Fibroblast of the aortic adventitia (primary cell): ENCODE measurements at regions not wholly inside any gene's neighbourhood (a gene's known extent, or its start where the extent isn't known, plus 50 kb on each side); places are given as distances from the start of the nearest gene placed in this dataset.

ENCODE experiments used
- DNase-seq: peaks from one replicate; pipeline ENCODE4 v3.0.0-alpha.2; 2010; ENCODE audit warnings: low read depth
- H3K4me3 ChIP-seq: 2 replicates; pipeline ENCODE4 v1.5.1; 2011; ENCODE audit warnings: low read depth, mild to moderate bottlenecking, control low read depth, low read length, moderate library complexity
- CTCF ChIP-seq: IDR thresholded peaks from 2 replicates; pipeline ENCODE4 v1.5.1; 2011; ENCODE audit warnings: mild to moderate bottlenecking, low read length, control low read depth, inconsistent platforms; ENCODE audit not compliant: insufficient read depth

- no peak for DNase-seq
- TF ChIP-seq CTCF: no peak
Observed at GRCh38 chr3:194001728-194002459, 134.1 kb upstream of the HES1 start.

GRCh38 chr3:194003114-194004057, 132.6 kb upstream of the HES1 start:
- peak overlapping the region; percentile 41 for H3K4me3 ChIP-seq
- no peak for TF ChIP-seq CTCF
- peak; percentile 97 for DNase-seq

More at GRCh38 chr3:194001728-194002459, 134.1 kb upstream of the HES1 start:
- H3K4me3 ChIP-seq: no peak overlapping the region

DNA sequence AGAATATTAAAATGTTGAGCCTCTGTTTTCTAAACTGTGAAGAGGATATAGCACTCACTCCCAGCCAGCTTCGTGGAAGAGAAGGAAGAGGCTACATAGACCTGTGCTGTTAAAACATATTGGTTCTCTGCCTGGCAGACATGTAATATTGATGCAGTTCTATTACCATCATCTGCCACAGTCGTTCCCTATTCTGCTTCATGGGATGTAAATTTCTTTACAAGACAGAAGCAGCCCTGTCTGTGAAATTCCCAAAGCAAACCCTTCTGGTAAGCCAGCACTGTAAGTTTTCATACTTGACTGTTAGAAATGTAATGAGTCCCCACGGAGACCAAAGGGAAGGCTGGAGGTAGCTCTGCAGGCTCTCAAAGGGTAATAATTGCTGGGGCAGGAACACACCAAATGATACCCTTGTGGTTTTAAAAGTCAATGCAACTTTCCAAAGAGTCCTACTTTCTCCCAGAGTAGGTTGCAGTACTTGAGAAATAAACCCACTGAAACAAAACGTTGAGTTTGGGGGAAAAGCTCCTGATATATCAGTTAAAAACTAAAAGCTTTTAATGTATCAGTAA, 129.9 kb upstream of the HES1 start:
- no peak for DNase-seq
- TF ChIP-seq CTCF: peak; percentile 1
- H3K4me3 ChIP-seq: no peak overlapping the region

DNA sequence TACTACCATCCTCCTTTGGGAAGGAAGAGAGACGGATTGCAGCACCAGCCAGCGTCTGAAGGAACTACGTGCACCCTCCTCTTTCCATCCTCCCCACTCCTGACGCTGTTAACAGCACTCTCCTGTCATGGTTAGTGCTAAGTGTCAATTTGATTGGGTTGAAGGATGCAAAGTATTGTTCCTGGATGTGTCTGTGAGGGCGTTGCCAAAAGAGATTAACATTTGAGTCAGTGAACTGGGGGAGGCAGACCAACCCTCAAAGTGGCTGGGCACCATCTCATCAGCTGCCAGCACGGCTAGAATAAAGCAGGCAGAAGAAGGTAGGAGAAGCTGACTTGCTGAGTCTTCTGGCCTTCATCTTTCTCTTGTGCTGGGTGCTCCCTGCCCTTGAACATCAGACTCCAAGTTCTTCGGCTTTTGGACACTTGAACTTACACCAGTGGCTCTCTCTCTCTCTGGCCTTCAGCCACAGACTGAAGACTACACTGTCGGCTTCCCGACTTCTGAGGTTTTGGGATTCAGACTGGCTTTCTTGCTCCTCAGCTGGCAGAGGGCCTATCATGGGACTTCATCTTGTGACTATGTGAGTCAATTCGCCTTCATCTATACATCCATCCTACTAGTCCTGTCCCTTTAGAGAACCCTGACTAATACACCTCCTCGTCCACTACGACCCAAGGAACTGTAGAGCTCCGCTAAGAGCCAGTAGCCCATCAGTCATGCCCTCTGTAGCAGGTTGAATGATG, 128.2 kb upstream of the HES1 start:
- no peak for TF ChIP-seq CTCF

GRCh38 chr3:194009019-194009418, 126.9 kb upstream of the HES1 start:
- no peak for TF ChIP-seq CTCF
- no peak overlapping the region for H3K4me3 ChIP-seq
- no peak for DNase-seq

More for the DNA sequence above, 128.2 kb upstream of the HES1 start:
- DNase-seq: no peak
- H3K4me3 ChIP-seq: no peak overlapping the region

GRCh38 chr3:194009892-194010533, 125.9 kb upstream of the HES1 start:
- DNase-seq: no peak
- TF ChIP-seq CTCF: no peak
- no peak overlapping the region for H3K4me3 ChIP-seq
